GM23338 (cell line): ENCODE measurements at regions not wholly inside any gene's neighbourhood (a gene's known extent, or its start where the extent isn't known, plus 50 kb on each side); places are given as distances from the start of the nearest gene placed in this dataset.

Source experiments
- ATAC-seq: fragments of 200-7000 bp; cut with Tn5 transposase; 3 replicates; pipeline ENCODE4 v1.9.1; 2020
- DNase-seq: peaks from one replicate; pipeline ENCODE4 v3.0.0-alpha.2; 2015; ENCODE audit warnings: low spot score
- H2AFZ ChIP-seq: fragments of 200-600 bp; sonication (generic); 2 replicates; pipeline ENCODE4 v1.8.0; 2016; ENCODE audit warnings: antibody characterized with exemption, mild to moderate bottlenecking, moderate library complexity
- H3F3A ChIP-seq: fragments of 200-600 bp; sonication (generic); replicated peaks from 2 replicates; pipeline ENCODE4 v1.8.0; 2017; ENCODE audit warnings: antibody characterized with exemption, mixed run types, low read depth
- H3K27ac ChIP-seq: fragments of 200-600 bp; sonication (generic); 2 replicates; pipeline ENCODE4 v1.6.1; 2016; ENCODE audit warnings: low read depth
- H3K27me3 ChIP-seq: fragments of 200-600 bp; sonication (generic); 2 replicates; pipeline ENCODE4 v1.8.0; 2016; ENCODE audit warnings: mild to moderate bottlenecking, mixed run types, moderate library complexity; ENCODE audit not compliant: insufficient read depth
- H3K36me3 ChIP-seq: fragments of 200-600 bp; sonication (generic); 2 replicates; pipeline ENCODE4 v1.8.0; 2016; ENCODE audit warnings: mild to moderate bottlenecking; ENCODE audit not compliant: insufficient read depth
- H3K4me1 ChIP-seq: fragments of 200-600 bp; sonication (generic); 2 replicates; pipeline ENCODE4 v1.8.0; 2016; ENCODE audit warnings: mild to moderate bottlenecking, moderate library complexity; ENCODE audit not compliant: insufficient read depth
- H3K4me2 ChIP-seq: fragments of 200-600 bp; sonication (generic); 2 replicates; pipeline ENCODE4 v1.7.1; 2017; ENCODE audit warnings: mixed run types
- H3K4me3 ChIP-seq: fragments of 200-600 bp; sonication (generic); 2 replicates; pipeline ENCODE4 v1.6.1; 2016; ENCODE audit warnings: mixed run types
- H3K79me2 ChIP-seq: fragments of 200-600 bp; sonication (generic); replicated peaks from 2 replicates; pipeline ENCODE4 v1.8.0; 2017; ENCODE audit warnings: mild to moderate bottlenecking; ENCODE audit not compliant: insufficient read depth
- H3K9me2 ChIP-seq: fragments of 200-600 bp; sonication (generic); 2 replicates; pipeline ENCODE4 v1.8.0; 2017; ENCODE audit not compliant: insufficient read depth
- H4K20me1 ChIP-seq: fragments of 200-600 bp; sonication (generic); replicated peaks from 2 replicates; pipeline ENCODE4 v1.8.0; 2017; ENCODE audit warnings: mild to moderate bottlenecking; ENCODE audit not compliant: insufficient read depth
- H3K27ac Mint-ChIP-seq: 2 replicates; pipeline ENCODE4 v1.8.0; 2020; ENCODE audit warnings: inconsistent platforms, mild to moderate bottlenecking, moderate library complexity, mixed read lengths
- H3K27me3 Mint-ChIP-seq: 3 replicates; pipeline ENCODE4 v1.8.0; 2022; ENCODE audit warnings: low read depth, mild to moderate bottlenecking, moderate library complexity, mixed read lengths, inconsistent platforms; ENCODE audit not compliant: insufficient read depth, poor library complexity
- H3K36me3 Mint-ChIP-seq: 3 replicates; pipeline ENCODE4 v1.8.0; 2021; ENCODE audit warnings: low read depth, mild to moderate bottlenecking, inconsistent platforms, moderate library complexity, mixed read lengths
- H3K4me1 Mint-ChIP-seq: 3 replicates; pipeline ENCODE4 v1.8.0; 2020; ENCODE audit warnings: mild to moderate bottlenecking, inconsistent platforms, mixed read lengths
- H3K4me3 Mint-ChIP-seq: 3 replicates; pipeline ENCODE4 v1.8.0; 2021; ENCODE audit warnings: moderate library complexity, mild to moderate bottlenecking, inconsistent platforms, mixed read lengths
- H3K9me3 Mint-ChIP-seq: 3 replicates; pipeline ENCODE4 v1.8.0; 2020; ENCODE audit warnings: moderate library complexity, mild to moderate bottlenecking, inconsistent platforms, mixed read lengths
- EZH2 ChIP-seq: fragments of 200-600 bp; sonication (generic); IDR thresholded peaks from one replicate; pipeline ENCODE4 v1.8.0; 2017; ENCODE audit warnings: antibody characterized with exemption, mild to moderate bottlenecking, low read depth; ENCODE audit not compliant: unreplicated experiment
- JUNB ChIP-seq: IDR thresholded peaks from one replicate; pipeline ENCODE4 v1.6.1; 2016; ENCODE audit warnings: antibody characterized with exemption; ENCODE audit not compliant: unreplicated experiment
- NANOG ChIP-seq: IDR thresholded peaks from 2 replicates; pipeline ENCODE4 v1.6.1; 2016; ENCODE audit warnings: antibody characterized with exemption, borderline replicate concordance
- POLR2AphosphoS5 ChIP-seq: IDR thresholded peaks from 2 replicates; pipeline ENCODE4 v1.6.1; 2016; ENCODE audit warnings: antibody characterized with exemption, low read depth
- STAT1 ChIP-seq: IDR thresholded peaks from one replicate; pipeline ENCODE4 v1.6.1; 2016; ENCODE audit warnings: antibody characterized with exemption; ENCODE audit not compliant: unreplicated experiment
- ZNF331 ChIP-seq: fragments of 250-450 bp; sonication (Bioruptor Pico); IDR thresholded peaks from 2 replicates; pipeline ENCODE4 v1.5.0; 2020; ENCODE audit warnings: low read depth, mild to moderate bottlenecking, moderate library complexity
- ZNF462 ChIP-seq: fragments of 250-450 bp; sonication (Bioruptor Pico); IDR thresholded peaks from 2 replicates; pipeline ENCODE4 v1.5.0; 2020; ENCODE audit warnings: mild to moderate bottlenecking, moderate library complexity
- TF ChIP-seq, protein P1 (sequence below): IDR thresholded peaks from one replicate; pipeline ENCODE4 v1.6.1; 2018; ENCODE audit warnings: antibody characterized with exemption; ENCODE audit not compliant: unreplicated experiment
- TF ChIP-seq, protein P2 (sequence below), 2 experiments: fragments of 200-600 bp in 1 of 2; sonication (generic) in 1 of 2; conservative IDR thresholded peaks; 2 replicates each; pipeline versions ENCODE4 v1.5.1 to v1.6.1; 2016 to 2017; ENCODE audit warnings: antibody characterized with exemption in 2 of 2, low read depth in 2 of 2, mild to moderate bottlenecking in 2 of 2, moderate library complexity in 1 of 2

- Mint-ChIP-seq H3K27me3 (no peaks in the 10 kb centered on the region), H3K4me1 (peaks cover 12% of the 10 kb centered on the region; the same call in 2 of the 3 replicates), H3K4me3 (no peak overlapping the region), H3K27ac (no peak overlapping the region), H3K9me3 (no peaks in the 10 kb centered on the region), H3K36me3 (no peaks in the 10 kb centered on the region)
- no peak for TF ChIP-seq POLR2AphosphoS5
- no peaks in the 10 kb centered on the region for H3K79me2 ChIP-seq
- no peak for ATAC-seq
- peaks cover 14% of the 10 kb centered on the region for H3K9me2 ChIP-seq
- H3K27me3 ChIP-seq = no peaks in the 10 kb centered on the region
- no peak overlapping the region for H3K27ac ChIP-seq
- H3K36me3 ChIP-seq = no peaks in the 10 kb centered on the region
- no peaks in the 10 kb centered on the region for H4K20me1 ChIP-seq
- DNase-seq = no peak
- H3K4me3 ChIP-seq = no peak overlapping the region
- H2AFZ ChIP-seq = no peak overlapping the region
- no peak overlapping the region for H3K4me2 ChIP-seq
- 0 out of 2 replicates have a peak, but pooled peaks cover 5% of the 10 kb centered on the region for H3K4me1 ChIP-seq
- no peaks in the 10 kb centered on the region for H3F3A ChIP-seq
Observed at GRCh38 chr10:61051344-61051743, 107.4 kb upstream of the RHOBTB1 start.

GRCh38 chr10:61050120-61050745 is 106.2 kb upstream of the RHOBTB1 start:
- Histone ChIP-seq H4K20me1 (no peaks in the 10 kb centered on the region), H3F3A (no peaks in the 10 kb centered on the region), H2AFZ (no peak overlapping the region), H3K4me2 (no peak overlapping the region), H3K27ac (no peak overlapping the region), H3K4me1 (0 out of 2 replicates have a peak, but pooled peaks cover 5% of the 10 kb centered on the region), H3K79me2 (no peaks in the 10 kb centered on the region), H3K36me3 (no peaks in the 10 kb centered on the region), H3K27me3 (no peaks in the 10 kb centered on the region), H3K9me2 (peaks cover 14% of the 10 kb centered on the region), H3K4me3 (no peak overlapping the region)
- Mint-ChIP-seq H3K9me3 (no peaks in the 10 kb centered on the region), H3K27me3 (no peaks in the 10 kb centered on the region), H3K27ac (no peak overlapping the region), H3K4me3 (no peak overlapping the region), H3K4me1 (peaks cover 12% of the 10 kb centered on the region; the same call in 2 of the 3 replicates), H3K36me3 (no peaks in the 10 kb centered on the region)
- ATAC-seq (no peak), DNase-seq (no peak)
- no peak for TF ChIP-seq ZNF462 (CRISPR knock-in tag)
- no peak for TF ChIP-seq STAT1
- TF ChIP-seq, protein P1, sequence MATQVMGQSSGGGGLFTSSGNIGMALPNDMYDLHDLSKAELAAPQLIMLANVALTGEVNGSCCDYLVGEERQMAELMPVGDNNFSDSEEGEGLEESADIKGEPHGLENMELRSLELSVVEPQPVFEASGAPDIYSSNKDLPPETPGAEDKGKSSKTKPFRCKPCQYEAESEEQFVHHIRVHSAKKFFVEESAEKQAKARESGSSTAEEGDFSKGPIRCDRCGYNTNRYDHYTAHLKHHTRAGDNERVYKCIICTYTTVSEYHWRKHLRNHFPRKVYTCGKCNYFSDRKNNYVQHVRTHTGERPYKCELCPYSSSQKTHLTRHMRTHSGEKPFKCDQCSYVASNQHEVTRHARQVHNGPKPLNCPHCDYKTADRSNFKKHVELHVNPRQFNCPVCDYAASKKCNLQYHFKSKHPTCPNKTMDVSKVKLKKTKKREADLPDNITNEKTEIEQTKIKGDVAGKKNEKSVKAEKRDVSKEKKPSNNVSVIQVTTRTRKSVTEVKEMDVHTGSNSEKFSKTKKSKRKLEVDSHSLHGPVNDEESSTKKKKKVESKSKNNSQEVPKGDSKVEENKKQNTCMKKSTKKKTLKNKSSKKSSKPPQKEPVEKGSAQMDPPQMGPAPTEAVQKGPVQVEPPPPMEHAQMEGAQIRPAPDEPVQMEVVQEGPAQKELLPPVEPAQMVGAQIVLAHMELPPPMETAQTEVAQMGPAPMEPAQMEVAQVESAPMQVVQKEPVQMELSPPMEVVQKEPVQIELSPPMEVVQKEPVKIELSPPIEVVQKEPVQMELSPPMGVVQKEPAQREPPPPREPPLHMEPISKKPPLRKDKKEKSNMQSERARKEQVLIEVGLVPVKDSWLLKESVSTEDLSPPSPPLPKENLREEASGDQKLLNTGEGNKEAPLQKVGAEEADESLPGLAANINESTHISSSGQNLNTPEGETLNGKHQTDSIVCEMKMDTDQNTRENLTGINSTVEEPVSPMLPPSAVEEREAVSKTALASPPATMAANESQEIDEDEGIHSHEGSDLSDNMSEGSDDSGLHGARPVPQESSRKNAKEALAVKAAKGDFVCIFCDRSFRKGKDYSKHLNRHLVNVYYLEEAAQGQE = no peak
- TF ChIP-seq, protein P2, sequence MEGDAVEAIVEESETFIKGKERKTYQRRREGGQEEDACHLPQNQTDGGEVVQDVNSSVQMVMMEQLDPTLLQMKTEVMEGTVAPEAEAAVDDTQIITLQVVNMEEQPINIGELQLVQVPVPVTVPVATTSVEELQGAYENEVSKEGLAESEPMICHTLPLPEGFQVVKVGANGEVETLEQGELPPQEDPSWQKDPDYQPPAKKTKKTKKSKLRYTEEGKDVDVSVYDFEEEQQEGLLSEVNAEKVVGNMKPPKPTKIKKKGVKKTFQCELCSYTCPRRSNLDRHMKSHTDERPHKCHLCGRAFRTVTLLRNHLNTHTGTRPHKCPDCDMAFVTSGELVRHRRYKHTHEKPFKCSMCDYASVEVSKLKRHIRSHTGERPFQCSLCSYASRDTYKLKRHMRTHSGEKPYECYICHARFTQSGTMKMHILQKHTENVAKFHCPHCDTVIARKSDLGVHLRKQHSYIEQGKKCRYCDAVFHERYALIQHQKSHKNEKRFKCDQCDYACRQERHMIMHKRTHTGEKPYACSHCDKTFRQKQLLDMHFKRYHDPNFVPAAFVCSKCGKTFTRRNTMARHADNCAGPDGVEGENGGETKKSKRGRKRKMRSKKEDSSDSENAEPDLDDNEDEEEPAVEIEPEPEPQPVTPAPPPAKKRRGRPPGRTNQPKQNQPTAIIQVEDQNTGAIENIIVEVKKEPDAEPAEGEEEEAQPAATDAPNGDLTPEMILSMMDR (conservative IDR thresholded peaks at IDR 0.05; ENCODE audit: low read depth in 2 of 2) = no peak
- no peak for TF ChIP-seq JUNB
- no peak for TF ChIP-seq ZNF331 (CRISPR knock-in tag)
- TF ChIP-seq NANOG = no peak
- no peak for TF ChIP-seq EZH2
